Naive B cell (primary cell): ENCODE measurements at regions not wholly inside any gene's neighbourhood (a gene's known extent, or its start where the extent isn't known, plus 50 kb on each side); places are given as distances from the start of the nearest gene placed in this dataset.
"Not testable (repeated sequence)": the region's sequence is repeated elsewhere in the genome, so short reads cannot be mapped to it uniquely, and the experiment has no call there.

Experiments
- ATAC-seq, 2 donors: fragments of 150-1000 bp; cut with Tn5 transposase; 2 replicates each; pipeline ENCODE4 v1.10.0; 2021; ENCODE audit warnings: low read depth in 2 of 2, mild to moderate bottlenecking in 2 of 2, moderate library complexity in 2 of 2
- DNase-seq: peaks from one replicate; pipeline ENCODE4 v3.0.0; 2022
- H3K27ac Mint-ChIP-seq, 6 donors: one replicate each; pipeline ENCODE4 v1.8.0; 2020 to 2022; ENCODE audit warnings: mild to moderate bottlenecking in 6 of 6, mixed read lengths in 6 of 6, moderate library complexity in 5 of 6, inconsistent platforms in 2 of 6
- H3K27me3 Mint-ChIP-seq, 3 donors: one replicate each; pipeline ENCODE4 v1.8.0; 2021 to 2022; ENCODE audit warnings: mixed read lengths in 3 of 3, mild to moderate bottlenecking in 1 of 3
- H3K36me3 Mint-ChIP-seq, 2 donors: one replicate each; pipeline ENCODE4 v1.8.0; 2020 to 2022; ENCODE audit warnings: mixed read lengths in 2 of 2, inconsistent platforms in 1 of 2, mild to moderate bottlenecking in 1 of 2
- H3K4me1 Mint-ChIP-seq, 3 donors: one replicate each; pipeline ENCODE4 v1.8.0; 2020 to 2022; ENCODE audit warnings: mixed read lengths in 3 of 3, inconsistent platforms in 1 of 3, mild to moderate bottlenecking in 1 of 3, moderate library complexity in 1 of 3
- H3K4me3 Mint-ChIP-seq, 8 donors: one replicate each; pipeline ENCODE4 v1.8.0; 2020 to 2022; ENCODE audit warnings: mild to moderate bottlenecking in 8 of 8, mixed read lengths in 8 of 8, moderate library complexity in 8 of 8, inconsistent platforms in 2 of 8
- H3K9me3 Mint-ChIP-seq, 7 donors: one replicate each; pipeline ENCODE4 v1.8.0; 2020 to 2022; ENCODE audit warnings: mixed read lengths in 7 of 7, mild to moderate bottlenecking in 5 of 7, inconsistent platforms in 2 of 7, moderate library complexity in 1 of 7

DNA sequence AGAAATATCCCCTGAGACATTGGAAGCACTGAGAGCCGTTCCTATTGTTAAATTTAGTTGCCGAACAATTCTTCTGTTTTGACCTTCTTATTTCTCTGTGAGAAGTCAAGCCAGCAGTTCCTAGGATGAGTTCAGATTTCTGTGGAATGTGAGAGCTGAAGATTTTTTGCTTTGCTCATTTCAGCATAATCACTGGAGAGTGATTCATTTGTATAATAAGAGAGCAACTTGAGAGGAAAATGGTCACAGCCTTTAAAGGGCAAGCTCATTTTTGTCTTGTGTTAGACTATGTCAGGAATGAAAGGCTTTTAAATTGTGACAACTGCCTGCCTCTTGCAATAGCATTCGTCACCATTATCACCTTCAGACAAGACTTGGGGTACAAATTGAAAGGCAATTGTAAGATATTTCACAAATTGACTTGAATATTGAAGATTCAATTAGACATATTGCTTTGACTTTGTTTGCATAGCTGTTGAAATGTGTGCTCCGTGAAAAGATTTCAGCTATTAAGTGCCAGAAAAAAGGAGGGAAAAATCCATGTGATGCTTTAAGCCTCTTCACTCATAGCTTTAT lies 900.0 kb upstream of the GOT2 start:
- H3K4me3 Mint-ChIP-seq, result no peak overlapping the region

DNA sequence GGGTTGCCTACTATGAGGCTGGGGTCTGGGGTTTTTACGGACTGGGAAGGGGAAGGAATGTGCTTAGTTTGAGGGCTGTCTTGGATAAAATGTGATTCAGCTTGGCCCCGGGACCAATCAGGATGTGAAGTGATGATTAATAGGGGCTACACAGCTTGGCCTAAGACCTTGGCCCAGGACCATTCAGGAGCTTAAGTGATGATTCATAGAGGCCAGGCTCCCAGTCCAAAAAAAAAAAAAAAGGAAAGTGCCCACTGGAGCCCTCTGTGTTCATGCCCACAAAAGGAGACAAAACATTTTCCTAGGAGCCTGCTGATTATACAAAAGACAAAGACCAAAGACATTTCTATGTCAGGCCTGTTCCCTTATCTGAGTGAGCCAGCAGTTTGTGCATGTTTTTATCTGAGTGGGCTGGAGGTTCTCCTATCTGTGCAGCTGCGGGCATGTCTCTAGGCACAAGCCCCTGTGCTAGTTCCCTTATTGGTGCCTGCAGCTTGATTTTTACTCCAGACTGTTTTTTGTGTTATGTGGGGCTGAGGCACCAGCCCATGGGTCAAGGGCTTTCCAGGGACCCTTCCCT lies 898.2 kb upstream of the GOT2 start:
- no peak overlapping the region for H3K27ac Mint-ChIP-seq
- no peak for DNase-seq
- H3K9me3 Mint-ChIP-seq, result peaks cover 3 to 9% (median 4%) of the 10 kb centered on the region in 7 donors
- no peak for ATAC-seq
- no peak overlapping the region for H3K4me3 Mint-ChIP-seq
- no peaks in the 10 kb centered on the region for H3K27me3 Mint-ChIP-seq
- H3K4me1 Mint-ChIP-seq, result no peaks in the 10 kb centered on the region
- H3K36me3 Mint-ChIP-seq, result no peaks in the 10 kb centered on the region

More for the DNA sequence above, 900.0 kb upstream of the GOT2 start:
- H3K27ac Mint-ChIP-seq, result no peak overlapping the region
- peaks cover 3 to 10% (median 4%) of the 10 kb centered on the region in 7 donors for H3K9me3 Mint-ChIP-seq
- H3K4me1 Mint-ChIP-seq, result no peaks in the 10 kb centered on the region
- ATAC-seq (no peak), DNase-seq (no peak)
- H3K27me3 Mint-ChIP-seq, result no peaks in the 10 kb centered on the region
- no peaks in the 10 kb centered on the region for H3K36me3 Mint-ChIP-seq

DNA sequence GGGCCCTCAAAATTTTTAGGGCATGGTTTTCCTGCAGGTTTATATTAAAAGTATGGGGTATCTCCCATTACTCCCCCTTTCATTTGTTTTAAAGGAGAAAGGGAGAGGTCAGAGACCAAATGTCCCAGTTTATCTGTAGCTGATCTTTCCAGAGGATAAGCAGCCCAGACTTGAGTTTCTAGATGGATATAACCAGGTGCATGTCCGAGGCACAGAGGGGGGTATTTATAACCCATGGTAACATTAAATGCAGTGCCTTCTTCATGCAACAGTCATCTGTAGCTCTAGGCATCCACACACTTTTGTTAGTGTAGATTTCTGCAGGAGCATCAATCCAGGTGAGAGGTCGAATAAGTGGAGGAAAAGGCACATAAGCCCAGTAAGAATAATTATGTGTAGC lies 890.3 kb upstream of the GOT2 start:
- not testable (repeated sequence) for H3K27me3 Mint-ChIP-seq, ATAC-seq, H3K4me3 Mint-ChIP-seq, DNase-seq, H3K36me3 Mint-ChIP-seq, H3K27ac Mint-ChIP-seq, H3K4me1 Mint-ChIP-seq
- peaks cover 1 to 10% (median 5%) of the 10 kb centered on the region in 7 donors for H3K9me3 Mint-ChIP-seq

DNA sequence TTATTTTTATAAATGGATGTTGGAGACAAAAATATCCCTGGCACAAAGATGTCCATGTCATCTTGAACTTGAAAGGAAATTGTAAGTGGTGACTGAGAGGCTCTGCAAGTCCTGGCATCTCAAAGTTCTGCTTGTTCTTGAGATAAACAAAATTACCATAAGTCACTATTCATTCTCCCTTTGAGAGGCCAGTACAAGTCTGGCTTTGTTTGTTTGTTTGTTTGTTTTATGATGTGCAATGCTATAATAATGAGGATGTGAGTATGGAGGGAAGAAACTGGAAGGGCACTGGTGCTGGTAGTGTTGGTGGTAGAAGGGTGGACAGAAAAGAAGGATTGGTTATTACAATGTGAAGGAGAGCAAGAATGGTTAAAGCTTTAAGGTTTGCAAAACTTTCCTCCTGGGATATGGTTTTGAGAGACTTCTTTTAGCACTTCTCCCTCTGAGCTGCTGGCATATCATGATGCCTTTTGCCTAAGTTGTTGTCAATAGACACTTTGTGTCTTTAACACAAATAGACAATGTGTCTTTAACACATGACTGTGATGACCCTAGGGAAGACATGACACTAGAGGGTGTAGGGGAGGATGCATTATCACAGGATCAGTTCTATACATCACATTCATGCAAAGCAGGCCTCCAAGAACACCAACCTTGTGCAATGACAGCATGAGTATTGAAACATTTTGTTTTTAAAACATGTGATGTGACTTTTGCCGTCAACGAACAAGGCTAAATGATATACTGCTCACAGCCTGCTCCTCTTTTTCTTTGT lies 880.5 kb upstream of the GOT2 start:
- ATAC-seq (no peak), DNase-seq (no peak)
- no peaks in the 10 kb centered on the region for H3K36me3 Mint-ChIP-seq
- peaks cover 0 to 9% (median 4%) of the 10 kb centered on the region in 7 donors for H3K9me3 Mint-ChIP-seq
- no peak overlapping the region for H3K27ac Mint-ChIP-seq
- no peaks in the 10 kb centered on the region for H3K4me1 Mint-ChIP-seq
- no peaks in the 10 kb centered on the region for H3K27me3 Mint-ChIP-seq
- no peak overlapping the region for H3K4me3 Mint-ChIP-seq

DNA sequence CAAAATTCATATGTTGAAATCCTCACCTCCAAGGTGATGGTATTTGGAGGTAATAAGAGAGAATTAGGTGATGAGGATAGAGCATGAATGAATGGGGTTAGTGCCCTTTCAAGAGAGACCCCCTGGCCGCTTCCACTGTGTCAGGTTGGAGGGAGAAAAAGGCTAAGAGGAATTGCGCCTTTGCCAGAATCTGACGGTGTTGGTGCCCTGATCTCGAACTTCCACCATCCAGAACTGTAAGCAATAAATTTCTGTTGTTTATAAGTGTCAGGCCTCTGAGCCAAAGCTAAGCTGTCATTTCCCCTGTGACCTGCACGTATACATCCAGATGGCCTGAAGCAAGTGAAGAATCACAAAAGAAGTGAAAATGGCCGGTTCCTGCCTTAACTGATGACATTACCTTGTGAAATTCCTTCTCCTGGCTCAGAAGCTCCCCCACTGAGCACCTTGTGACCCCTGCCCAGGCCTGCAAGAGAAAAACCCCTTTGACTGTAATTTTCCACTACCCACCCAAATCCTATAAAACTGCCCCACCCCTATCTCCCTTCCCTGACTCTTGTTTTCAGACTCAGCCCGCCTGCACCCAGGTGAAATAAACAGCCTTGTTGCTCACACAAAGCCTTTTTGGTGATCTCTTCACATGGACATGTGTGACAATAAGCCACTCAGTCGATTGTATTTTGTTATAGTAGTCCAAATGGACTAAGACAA lies 878.9 kb upstream of the GOT2 start:
- not testable (repeated sequence) for H3K36me3 Mint-ChIP-seq, H3K9me3 Mint-ChIP-seq, H3K4me1 Mint-ChIP-seq, ATAC-seq, H3K27ac Mint-ChIP-seq, H3K27me3 Mint-ChIP-seq, DNase-seq
- peak overlapping the region in 1 of 8 donors; percentile 63 for H3K4me3 Mint-ChIP-seq

DNA sequence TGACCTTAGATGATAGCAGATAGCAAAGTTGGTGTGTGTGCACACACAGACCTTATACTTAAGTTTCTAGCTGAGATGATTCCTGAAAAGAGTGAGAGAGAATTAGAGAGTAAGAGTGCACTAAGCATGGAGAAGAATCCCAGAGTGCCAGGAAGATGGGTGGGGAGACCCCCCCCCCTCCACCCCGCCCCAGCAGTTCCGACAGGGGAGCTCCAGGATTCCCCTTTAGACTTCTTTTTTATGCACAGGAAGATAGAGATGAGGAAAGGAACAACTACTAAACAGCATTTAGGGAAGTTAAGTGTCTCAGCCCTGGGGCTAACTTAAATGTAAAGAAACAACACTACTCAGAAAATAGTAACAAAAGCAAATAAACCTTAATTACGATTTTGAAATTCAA lies 878.0 kb upstream of the GOT2 start:
- DNase-seq (no peak), ATAC-seq (no peak)
- Mint-ChIP-seq H3K36me3 (no peaks in the 10 kb centered on the region), H3K4me3 (peak overlapping the region in 1 of 8 donors; percentile 52), H3K9me3 (peaks cover 4 to 9% (median 4%) of the 10 kb centered on the region in 7 donors), H3K27ac (no peak overlapping the region), H3K4me1 (no peaks in the 10 kb centered on the region), H3K27me3 (no peaks in the 10 kb centered on the region)

DNA sequence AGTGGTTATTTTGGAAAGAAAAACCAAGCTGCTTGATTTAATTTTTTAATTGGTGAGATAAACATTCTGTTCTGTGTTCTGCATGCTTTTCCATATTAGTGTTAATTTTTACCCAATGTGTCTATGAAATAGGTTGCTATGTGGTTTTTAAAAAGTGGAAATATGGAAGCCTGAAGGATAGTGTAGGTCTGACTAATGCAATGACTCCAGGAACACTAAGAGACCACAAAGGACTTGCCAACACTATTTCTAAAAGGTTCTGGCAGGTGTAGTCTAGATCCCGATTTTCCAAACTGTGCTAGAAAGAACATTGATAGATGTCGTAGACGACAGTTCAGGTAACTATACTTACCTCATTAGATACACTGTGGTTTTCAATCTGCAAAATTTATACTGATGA lies 877.4 kb upstream of the GOT2 start:
- H3K9me3 Mint-ChIP-seq, result peaks cover 4 to 9% (median 6%) of the 10 kb centered on the region in 7 donors
- no peak overlapping the region for H3K27ac Mint-ChIP-seq
- H3K4me1 Mint-ChIP-seq, result no peaks in the 10 kb centered on the region
- no peak overlapping the region for H3K4me3 Mint-ChIP-seq
- no peak for ATAC-seq
- H3K27me3 Mint-ChIP-seq, result no peaks in the 10 kb centered on the region
- DNase-seq, result no peak
- H3K36me3 Mint-ChIP-seq, result no peaks in the 10 kb centered on the region

DNA sequence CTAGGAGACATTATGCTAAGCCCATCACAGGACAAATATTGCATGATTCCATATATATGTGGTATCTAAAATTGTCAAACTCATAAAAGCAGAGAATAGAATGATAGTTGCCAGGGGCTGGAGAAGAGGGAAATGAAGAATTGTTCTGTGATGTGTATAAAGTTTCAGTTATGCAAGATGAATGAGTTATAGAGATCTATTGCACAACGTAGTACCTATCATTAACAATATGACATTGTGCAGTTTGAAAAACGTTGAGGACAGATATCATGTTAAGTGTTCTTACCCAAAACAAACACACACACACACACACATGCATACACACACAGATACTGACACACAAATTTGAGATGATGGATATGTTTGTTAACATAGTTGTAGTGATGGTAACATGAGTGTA lies 871.6 kb upstream of the GOT2 start:
- Mint-ChIP-seq H3K9me3 (peaks cover 0 to 11% (median 5%) of the 10 kb centered on the region in 7 donors), H3K36me3 (no peaks in the 10 kb centered on the region), H3K4me3 (no peak overlapping the region), H3K27ac (no peak overlapping the region), H3K27me3 (no peaks in the 10 kb centered on the region), H3K4me1 (no peaks in the 10 kb centered on the region)
- DNase-seq (no peak), ATAC-seq (no peak)

DNA sequence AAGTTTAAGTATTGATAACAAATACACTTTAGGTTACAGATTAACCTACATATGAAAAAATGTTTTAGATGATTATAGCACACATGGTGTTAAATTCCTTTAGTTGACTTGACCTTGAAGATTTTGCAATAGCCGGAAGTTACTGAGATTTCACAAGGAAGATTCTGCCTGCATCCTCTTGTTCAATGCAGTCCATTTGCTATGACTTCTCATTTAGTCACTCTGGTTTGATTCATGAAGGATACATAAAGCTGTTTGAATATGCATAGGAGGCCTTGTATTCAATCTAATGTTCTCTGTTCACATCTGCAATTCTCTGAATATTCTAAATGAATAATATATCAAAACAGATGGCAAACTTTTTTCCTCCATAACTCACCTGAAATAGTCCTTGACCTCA lies 870.2 kb upstream of the GOT2 start:
- ATAC-seq (no peak), DNase-seq (no peak)
- Mint-ChIP-seq H3K27ac (no peak overlapping the region), H3K4me1 (no peaks in the 10 kb centered on the region), H3K27me3 (no peaks in the 10 kb centered on the region), H3K9me3 (peaks cover 0 to 11% (median 5%) of the 10 kb centered on the region in 7 donors), H3K36me3 (no peaks in the 10 kb centered on the region), H3K4me3 (no peak overlapping the region)

DNA sequence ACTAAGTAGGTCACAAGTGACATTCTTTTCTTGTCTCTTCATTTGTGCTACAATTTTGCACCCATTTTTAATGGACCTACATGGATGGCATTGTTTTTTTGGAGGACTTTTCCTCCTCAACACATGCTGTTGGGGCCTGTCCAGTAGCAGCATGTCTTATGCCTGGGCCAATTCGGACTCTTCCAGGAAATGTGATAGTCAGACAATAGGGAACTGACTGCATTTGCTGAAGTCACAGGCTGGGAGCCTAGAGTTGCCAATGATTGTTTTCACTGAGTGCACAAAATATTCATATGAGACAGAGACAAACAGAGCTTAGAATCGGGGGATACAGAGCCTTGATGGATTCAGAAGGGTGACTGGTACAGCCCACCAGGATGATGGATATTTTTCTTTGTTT lies 867.3 kb upstream of the GOT2 start:
- no peak for ATAC-seq
- Mint-ChIP-seq H3K27ac (no peak overlapping the region), H3K9me3 (peaks cover 0 to 10% (median 6%) of the 10 kb centered on the region in 7 donors), H3K27me3 (no peaks in the 10 kb centered on the region), H3K4me3 (no peak overlapping the region), H3K4me1 (no peaks in the 10 kb centered on the region), H3K36me3 (no peaks in the 10 kb centered on the region)
- DNase-seq, result no peak

DNA sequence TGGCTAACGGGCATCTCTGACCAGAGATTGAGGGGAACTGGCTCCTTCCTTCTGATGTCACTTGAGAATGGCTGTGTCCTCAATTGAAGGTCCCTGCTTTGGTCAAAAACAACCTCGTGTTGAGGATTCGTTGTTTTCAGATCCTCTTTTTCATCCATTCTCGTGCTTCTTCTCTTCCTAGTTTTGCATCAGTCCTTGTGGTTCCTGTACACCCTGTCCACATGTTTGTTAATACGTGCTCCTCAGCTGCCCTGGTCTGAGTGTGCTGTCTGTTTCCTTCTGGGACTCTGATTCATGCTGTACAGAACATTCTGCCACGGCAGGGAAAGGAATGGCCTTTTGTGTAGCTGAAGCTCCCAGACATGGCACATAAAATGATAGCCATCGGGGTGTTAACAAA lies 863.2 kb upstream of the GOT2 start:
- Mint-ChIP-seq H3K9me3 (peaks cover 0 to 7% (median 5%) of the 10 kb centered on the region in 7 donors), H3K27ac (no peak overlapping the region), H3K27me3 (no peaks in the 10 kb centered on the region), H3K36me3 (no peaks in the 10 kb centered on the region), H3K4me1 (no peaks in the 10 kb centered on the region), H3K4me3 (no peak overlapping the region)
- DNase-seq, result no peak
- ATAC-seq, result no peak

DNA sequence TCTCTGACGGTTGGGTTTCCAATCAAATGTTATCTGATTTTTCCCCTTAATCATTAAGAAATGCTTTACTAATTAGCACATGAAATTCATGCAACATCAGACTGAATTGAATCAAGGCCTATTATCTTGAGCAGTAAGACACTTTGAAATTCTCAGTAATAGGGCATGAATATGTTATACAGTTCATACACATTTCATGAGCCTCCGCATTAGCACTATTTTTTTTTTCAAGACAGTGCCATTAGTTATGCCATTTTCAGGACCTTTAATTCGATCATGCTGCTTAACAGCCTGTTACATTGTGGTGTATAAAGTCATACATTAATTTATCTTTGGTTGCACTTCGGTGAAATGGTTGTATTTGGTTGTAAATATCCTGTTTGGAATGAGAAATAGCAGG lies 862.6 kb upstream of the GOT2 start:
- ATAC-seq (no peak), DNase-seq (no peak)
- Mint-ChIP-seq H3K36me3 (no peaks in the 10 kb centered on the region), H3K27ac (no peak overlapping the region), H3K27me3 (no peaks in the 10 kb centered on the region), H3K4me1 (no peaks in the 10 kb centered on the region), H3K9me3 (peaks cover 0 to 7% (median 5%) of the 10 kb centered on the region in 7 donors), H3K4me3 (no peak overlapping the region)

DNA sequence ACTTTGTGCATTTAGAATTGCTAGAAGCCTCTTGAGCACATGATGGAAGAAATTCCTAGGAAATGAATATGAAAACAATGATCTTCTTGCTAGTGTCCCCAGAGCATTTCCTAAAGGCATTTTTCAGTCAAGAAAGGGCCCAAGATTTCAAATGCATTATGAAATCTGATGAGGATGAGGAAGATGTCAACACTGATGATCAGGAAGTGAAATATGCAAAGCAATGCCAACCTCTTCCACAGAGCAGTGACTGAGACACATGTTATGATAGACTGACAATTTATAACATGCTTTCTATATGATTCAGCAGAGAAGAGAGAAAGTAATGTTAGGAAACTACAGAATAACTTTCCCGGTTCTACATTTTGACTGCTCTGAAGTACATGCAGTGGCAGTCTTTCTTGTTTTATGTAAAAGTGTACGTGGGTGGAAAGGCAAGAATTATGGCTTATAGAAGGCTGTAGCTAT lies 859.1 kb upstream of the GOT2 start:
- DNase-seq (no peak), ATAC-seq (no peak)
- no peak overlapping the region for H3K27ac Mint-ChIP-seq
- peaks cover 0 to 10% (median 5%) of the 10 kb centered on the region in 7 donors for H3K9me3 Mint-ChIP-seq
- no peaks in the 10 kb centered on the region for H3K36me3 Mint-ChIP-seq
- H3K4me1 Mint-ChIP-seq, result no peaks in the 10 kb centered on the region
- H3K27me3 Mint-ChIP-seq, result no peaks in the 10 kb centered on the region
- H3K4me3 Mint-ChIP-seq, result no peak overlapping the region
